G401.6 (cell line): ENCODE measurements at regions not wholly inside any gene's neighbourhood (a gene's known extent, or its start where the extent isn't known, plus 50 kb on each side); places are given as distances from the start of the nearest gene placed in this dataset.
"Not testable (repeated sequence)": the region's sequence is repeated elsewhere in the genome, so short reads cannot be mapped to it uniquely, and the experiment has no call there.

Source experiments
- FAIRE-seq: peaks from 2 replicates; lab custom pipeline; 2012; peaks lifted over from hg19 to GRCh38; lab: Jason Lieb, UNC

- FAIRE-seq: not testable (repeated sequence)
Observed at GRCh38 chr11:67873223-67873622, 130.7 kb downstream of the UNC93B1 start.

DNA sequence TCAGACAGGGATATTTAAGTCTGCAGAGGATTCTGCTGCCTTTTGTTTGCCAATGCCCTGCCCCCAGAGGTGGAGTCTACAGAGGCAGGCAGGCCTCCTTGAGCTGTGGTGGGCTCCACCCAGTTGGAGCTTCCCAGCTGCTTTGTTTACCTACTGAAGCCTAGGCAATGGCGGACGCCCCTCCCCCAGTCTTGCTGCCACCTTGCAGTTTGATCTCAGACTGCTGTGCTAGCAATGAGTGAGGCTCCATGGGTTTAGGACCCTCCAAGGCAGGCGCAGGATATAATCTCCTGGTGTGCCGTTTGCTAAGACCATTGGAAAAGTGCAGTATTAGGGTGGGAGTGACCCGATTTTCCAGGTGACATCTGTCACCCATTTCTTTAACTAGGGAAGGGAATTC, 132.7 kb downstream of the UNC93B1 start:
- not testable (repeated sequence) for FAIRE-seq

GRCh38 chr11:67862896-67863295, 141.0 kb downstream of the UNC93B1 start:
- FAIRE-seq: not testable (repeated sequence)

GRCh38 chr11:67859513-67860161, 144.3 kb downstream of the UNC93B1 start:
- not testable (repeated sequence) for FAIRE-seq

- FAIRE-seq: not testable (repeated sequence)
Observed at GRCh38 chr11:67850747-67851146, 153.2 kb downstream of the UNC93B1 start.

DNA sequence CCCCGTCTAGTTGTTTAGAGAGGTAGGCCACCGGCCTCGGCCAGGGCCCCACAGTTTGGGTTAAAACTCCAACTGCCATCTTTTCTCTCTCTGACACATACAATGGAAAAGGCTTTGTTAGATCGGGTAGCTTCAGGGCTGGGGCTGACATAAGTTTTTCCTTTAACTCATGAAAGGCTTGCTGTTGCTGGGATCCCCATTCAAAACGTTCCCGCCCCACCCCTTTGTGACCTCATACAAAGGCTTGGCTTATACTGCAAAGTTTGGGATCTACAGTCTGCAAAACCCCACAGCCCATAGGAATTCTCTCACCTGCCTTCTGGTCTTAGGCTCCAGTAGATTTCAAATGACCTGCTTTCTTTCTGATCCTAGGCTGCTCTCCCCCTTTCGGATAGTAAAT, 154.1 kb downstream of the UNC93B1 start:
- not testable (repeated sequence) for FAIRE-seq

- FAIRE-seq: not testable (repeated sequence)
Observed at GRCh38 chr11:67847896-67848875, 155.7 kb downstream of the UNC93B1 start.

GRCh38 chr11:67846303-67846702, 157.6 kb downstream of the UNC93B1 start:
- FAIRE-seq: not testable (repeated sequence)

DNA sequence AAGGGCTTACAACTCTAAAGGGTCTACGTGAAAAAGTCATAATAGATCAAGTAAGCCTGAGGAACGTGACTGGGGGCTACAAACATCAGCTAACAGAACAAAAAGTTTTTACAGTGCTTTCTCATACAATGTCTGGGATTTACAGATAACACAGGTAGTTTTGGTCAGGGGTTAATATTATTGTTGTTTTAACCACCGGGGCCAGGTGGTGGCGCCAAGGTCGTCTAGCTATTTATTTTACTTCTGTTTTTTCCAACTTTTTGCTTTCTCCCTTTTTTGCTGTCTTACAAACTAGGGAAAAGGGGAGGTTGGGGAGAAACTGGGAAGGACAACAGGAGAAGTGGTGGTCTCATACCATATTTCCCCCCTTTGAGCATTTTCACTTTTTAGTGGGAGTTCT, 158.6 kb downstream of the UNC93B1 start:
- FAIRE-seq: not testable (repeated sequence)

- FAIRE-seq: not testable (repeated sequence)
Observed at GRCh38 chr11:67840599-67840998, 163.3 kb downstream of the UNC93B1 start.

GRCh38 chr11:67830152-67830551, 155.7 kb upstream of the ALDH3B2 start:
- FAIRE-seq: not testable (repeated sequence)

DNA sequence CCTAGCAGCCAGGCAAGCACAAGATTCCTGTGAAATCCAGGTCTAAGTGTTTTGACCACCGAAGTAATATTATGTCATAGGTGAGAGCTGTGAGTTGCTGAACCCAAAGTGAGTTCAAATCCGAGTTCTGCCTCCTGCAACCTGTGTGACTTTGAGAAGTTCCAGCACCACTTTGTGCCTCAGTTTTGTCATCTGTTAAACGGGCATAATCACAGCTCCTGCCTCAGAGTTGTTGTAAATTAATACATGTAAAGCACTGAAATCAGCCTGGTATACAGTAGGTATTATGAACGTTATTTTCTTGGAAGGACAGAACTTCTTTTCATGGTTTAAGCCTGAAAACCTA, 152.5 kb upstream of the ALDH3B2 start:
- FAIRE-seq: not testable (repeated sequence)

DNA sequence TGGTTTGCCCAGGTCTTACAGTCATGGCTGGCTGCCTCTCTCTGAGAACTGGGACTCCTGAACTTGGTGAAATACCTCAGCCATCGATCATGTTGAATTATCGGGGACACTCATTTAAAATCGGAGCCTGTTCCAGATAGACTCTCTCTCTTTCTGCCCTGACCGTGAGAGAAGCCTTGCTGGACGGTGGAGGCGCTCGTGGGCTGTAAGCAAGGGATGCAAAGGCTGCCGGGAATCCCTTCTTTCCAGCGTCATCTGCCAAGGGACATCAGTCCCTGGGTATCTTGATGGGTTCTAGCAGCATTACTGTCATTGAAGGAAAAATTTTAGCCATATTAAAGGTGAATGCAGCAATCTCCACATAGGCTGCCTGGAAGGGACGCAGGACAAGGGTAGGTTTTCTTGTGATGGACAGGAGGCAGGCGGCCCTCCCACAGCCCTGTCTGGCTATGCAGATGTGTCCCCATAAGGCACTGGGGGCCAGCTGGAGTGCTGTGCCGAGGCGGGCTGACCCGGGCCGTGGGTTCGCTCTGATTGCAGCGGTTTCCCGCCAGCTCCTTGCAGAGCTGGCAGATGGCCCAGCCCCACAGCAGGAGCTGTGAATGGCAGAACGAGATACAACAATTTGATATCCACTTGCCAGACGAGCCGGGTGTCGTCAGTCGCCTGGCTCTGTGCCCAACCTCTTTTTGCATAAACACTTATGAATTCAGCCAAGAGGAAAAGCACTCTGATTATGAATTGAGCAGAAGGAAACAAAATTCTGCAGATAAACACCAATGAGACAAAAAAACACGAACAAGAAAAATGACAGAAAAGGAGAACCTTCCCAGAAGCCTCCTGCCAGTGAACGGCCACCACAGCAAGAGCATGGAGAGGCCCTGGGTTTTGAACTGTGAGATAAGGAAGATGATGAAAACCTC, 151.9 kb upstream of the ALDH3B2 start:
- not testable (repeated sequence) for FAIRE-seq

DNA sequence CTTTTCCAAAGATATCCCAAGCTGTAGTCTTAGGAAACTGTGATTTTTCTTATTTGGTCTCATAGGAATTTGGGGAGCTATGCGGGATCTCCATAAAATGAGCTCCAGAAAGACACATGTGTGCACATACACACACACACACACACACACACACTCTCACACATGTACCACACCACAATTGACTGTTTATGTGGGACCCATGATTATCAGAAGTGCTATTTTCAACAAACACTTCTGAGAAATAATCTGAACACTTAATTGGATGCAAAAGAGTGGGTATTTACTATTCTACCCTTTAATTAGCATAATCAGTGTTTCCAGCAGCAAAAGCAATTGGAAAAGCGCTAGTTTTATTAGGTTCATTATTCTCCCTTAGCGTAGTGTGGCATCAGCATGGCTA, 150.4 kb upstream of the ALDH3B2 start:
- FAIRE-seq: not testable (repeated sequence)

DNA sequence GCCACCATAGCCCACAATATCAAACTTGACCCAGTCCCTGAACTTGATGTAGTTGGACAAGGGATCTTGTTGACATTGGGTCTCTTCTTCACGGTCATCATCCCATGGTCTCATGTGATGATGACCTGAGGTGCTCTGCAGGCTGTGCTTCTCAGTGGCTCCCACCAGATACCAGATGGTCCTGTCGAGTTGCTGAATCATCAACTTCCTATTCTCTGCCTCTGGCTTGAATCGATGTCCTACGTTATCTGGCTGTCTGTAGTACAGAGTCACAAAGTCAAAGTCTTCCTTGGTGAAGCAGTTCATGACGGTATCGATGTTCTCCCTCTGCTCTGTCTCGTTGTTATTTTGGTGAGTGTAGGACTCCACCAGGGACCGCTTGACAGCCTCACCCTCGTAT, 145.7 kb upstream of the ALDH3B2 start:
- no peak for FAIRE-seq

DNA sequence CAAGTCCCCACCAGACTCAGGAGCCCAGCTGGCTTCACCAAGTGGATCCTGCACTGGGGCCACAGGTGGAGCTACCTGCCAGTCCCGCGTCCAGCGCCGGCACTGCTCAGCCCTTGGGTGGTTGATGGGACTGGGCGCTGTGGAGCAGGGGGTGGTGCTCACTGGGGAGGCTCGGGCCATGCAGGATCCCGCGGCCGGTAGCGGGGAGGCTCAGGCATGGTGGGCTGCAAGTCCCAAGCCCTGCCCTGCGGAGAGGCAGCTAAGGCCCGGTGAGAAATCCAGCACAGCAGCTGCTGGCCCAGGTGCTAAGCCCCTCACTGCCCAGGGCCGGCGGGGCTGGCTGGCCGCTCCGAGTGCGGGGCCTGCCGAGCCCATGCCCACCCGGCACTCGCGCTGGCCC, 143.1 kb upstream of the ALDH3B2 start:
- not testable (repeated sequence) for FAIRE-seq

- FAIRE-seq: not testable (repeated sequence)
Observed at GRCh38 chr11:67809301-67809700, 134.9 kb upstream of the ALDH3B2 start.

- FAIRE-seq: not testable (repeated sequence)
Observed at GRCh38 chr11:67807896-67808295, 133.5 kb upstream of the ALDH3B2 start.

- not testable (repeated sequence) for FAIRE-seq
Observed at GRCh38 chr11:67806728-67807235, 132.4 kb upstream of the ALDH3B2 start.

DNA sequence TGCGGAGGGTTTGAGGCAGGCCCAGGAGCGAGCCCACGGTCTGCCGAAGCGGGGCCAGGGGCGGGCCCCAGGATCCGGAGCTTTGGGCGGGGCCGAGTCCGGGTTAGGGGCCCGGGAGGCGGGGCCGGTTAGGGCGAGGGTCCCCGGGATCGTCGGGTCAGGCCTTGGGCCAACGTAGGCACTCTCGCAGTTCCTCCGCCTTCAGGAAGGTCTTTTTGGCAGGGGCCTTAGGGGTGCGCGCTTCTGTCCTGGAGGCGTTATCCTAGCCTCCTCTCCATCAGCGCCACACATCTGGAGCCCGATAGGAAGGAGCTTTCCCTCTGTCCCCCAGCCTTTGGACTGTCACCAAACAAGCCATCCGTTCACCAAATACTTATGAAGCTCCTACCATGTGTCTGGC, 131.8 kb upstream of the ALDH3B2 start:
- FAIRE-seq: not testable (repeated sequence)

DNA sequence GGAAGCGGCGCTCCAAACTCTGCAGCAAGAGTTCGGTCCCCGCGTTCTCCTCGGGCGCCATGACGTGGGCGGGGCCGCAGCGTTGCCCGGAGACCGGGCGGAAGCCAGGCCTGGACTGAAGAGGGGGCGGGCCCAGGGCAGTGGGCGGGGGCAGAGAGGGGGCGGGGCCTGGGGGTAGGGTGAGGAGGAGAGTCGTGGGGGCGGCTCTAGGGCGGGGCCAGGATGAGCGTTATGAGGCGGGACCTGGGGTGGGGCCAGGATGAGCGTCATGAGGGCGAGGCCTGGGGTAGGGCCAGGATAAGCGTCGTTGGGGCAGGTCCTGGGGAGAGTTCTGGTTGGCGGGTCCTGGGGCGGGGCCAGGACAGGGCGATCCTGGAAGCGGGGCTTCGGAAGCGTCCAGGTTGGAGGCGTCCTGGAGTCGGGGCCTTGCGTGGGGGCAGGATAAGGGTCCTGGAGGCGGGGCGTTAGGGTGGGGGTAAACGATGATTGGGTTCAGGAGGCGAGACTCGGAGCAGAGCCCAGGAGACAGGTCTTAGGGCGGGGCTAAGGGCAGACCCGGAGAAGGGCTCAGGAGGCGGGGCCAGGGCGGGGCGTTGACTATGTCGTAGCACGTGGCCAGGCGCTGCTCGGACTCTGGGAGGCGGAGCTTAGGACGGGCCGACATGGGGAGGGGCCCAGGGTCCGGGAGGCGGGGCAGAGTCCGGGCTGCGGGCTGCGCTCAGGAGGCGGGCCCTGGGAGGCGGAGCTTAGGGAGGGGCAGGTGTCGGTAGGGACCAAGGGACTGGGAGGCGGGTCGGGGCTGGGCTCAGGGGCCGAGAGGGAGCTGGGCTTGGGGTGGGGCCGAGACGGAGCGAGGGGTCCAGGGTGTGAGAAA, 131.1 kb upstream of the ALDH3B2 start:
- FAIRE-seq: peak; percentile 96
